A673 (cell line): ENCODE measurements at regions not wholly inside any gene's neighbourhood (a gene's known extent, or its start where the extent isn't known, plus 50 kb on each side); places are given as distances from the start of the nearest gene placed in this dataset.

ENCODE experiments used
- EZH2 ChIP-seq: fragments of 200-600 bp; sonication (generic); IDR thresholded peaks from 2 replicates; pipeline ENCODE4 v1.6.1; 2017; ENCODE audit warnings: borderline replicate concordance, low read depth, mild to moderate bottlenecking, mixed read lengths, antibody characterized with exemption, low read length; ENCODE audit not compliant: poor library complexity, severe bottlenecking
- TF ChIP-seq, protein P1 (sequence below): fragments of 300-800, 200-600 bp; sonication (generic); conservative IDR thresholded peaks from 2 replicates; pipeline ENCODE4 v1.5.1; 2017; ENCODE audit warnings: low read depth, mild to moderate bottlenecking, antibody characterized with exemption, low read length, moderate library complexity, mixed read lengths

DNA sequence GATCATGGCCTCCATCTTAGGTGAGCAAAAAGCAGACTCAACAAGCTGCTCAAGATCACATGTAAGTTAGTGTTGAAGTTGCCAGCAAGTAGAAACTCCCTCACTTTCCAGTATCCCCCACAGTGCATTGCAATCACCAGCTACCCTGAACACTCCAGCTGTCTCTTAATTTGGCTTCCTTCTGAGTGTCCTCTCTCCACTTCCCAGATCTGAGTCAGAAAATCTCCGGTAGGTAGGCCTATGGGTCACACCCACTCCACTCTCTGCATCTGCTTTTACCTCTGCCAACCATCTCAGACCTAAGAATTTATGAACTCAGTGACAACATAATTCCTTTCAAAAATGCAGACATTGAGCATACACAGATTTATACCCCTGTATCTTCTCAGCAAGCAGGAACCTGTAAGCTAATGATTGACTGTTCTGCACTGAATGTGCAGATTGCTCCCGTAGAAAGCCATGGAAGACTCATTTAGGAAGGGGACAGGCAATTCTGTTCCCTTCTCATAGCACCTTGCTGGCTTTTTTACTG is 656.9 kb downstream of the EPHA4 start:
- TF ChIP-seq, protein P1, sequence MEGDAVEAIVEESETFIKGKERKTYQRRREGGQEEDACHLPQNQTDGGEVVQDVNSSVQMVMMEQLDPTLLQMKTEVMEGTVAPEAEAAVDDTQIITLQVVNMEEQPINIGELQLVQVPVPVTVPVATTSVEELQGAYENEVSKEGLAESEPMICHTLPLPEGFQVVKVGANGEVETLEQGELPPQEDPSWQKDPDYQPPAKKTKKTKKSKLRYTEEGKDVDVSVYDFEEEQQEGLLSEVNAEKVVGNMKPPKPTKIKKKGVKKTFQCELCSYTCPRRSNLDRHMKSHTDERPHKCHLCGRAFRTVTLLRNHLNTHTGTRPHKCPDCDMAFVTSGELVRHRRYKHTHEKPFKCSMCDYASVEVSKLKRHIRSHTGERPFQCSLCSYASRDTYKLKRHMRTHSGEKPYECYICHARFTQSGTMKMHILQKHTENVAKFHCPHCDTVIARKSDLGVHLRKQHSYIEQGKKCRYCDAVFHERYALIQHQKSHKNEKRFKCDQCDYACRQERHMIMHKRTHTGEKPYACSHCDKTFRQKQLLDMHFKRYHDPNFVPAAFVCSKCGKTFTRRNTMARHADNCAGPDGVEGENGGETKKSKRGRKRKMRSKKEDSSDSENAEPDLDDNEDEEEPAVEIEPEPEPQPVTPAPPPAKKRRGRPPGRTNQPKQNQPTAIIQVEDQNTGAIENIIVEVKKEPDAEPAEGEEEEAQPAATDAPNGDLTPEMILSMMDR, result no peak
- no peak for TF ChIP-seq EZH2
